Upper lobe of right lung (tissue), 1 donor: ENCODE measurements at regions not wholly inside any gene's neighbourhood (a gene's known extent, or its start where the extent isn't known, plus 50 kb on each side); places are given as distances from the start of the nearest gene placed in this dataset.

Experiments
- ATAC-seq: fragments of 200-7000 bp; cut with Tn5 transposase; one replicate; pipeline ENCODE4 v1.9.1; 2020; ENCODE audit warnings: mild to moderate bottlenecking, moderate library complexity
- DNase-seq: peaks from one replicate; pipeline ENCODE4 v3.0.0-alpha.2; 2020
- H3K27ac ChIP-seq: fragments of 200-600 bp; one replicate; pipeline ENCODE4 v1.8.0; 2022
- H3K27me3 ChIP-seq: fragments of 200-600 bp; one replicate; pipeline ENCODE4 v1.8.0; 2022; ENCODE audit warnings: mild to moderate bottlenecking
- H3K36me3 ChIP-seq: fragments of 200-600 bp; one replicate; pipeline ENCODE4 v1.8.0; 2022
- H3K4me1 ChIP-seq: fragments of 200-600 bp; one replicate; pipeline ENCODE4 v1.8.0; 2022
- H3K4me3 ChIP-seq: fragments of 200-600 bp; one replicate; pipeline ENCODE4 v1.8.0; 2022; ENCODE audit warnings: mild to moderate bottlenecking
- H3K9me3 ChIP-seq: fragments of 200-600 bp; one replicate; pipeline ENCODE4 v1.8.0; 2022
- CTCF ChIP-seq: fragments of 200-600 bp; IDR thresholded peaks from one replicate; pipeline ENCODE4 v1.8.0; 2022; ENCODE audit warnings: antibody characterized with exemption
- intact Hi-C: fragments of 100-400 bp; cut with DNase I; formaldehyde crosslinking; loops from one replicate; pipeline ENCODE4 v1.11.0; 2022
- donor health status: DM: no; HTN: yes; CAD: no; lungs with severe emphysema.

- intact Hi-C loops: no loop called here
- Histone ChIP-seq H3K9me3 (no peaks in the 10 kb centered on the region), H3K36me3 (no peaks in the 10 kb centered on the region), H3K4me1 (no peaks in the 10 kb centered on the region), H3K27ac (no peak overlapping the region), H3K4me3 (no peak overlapping the region), H3K27me3 (no peaks in the 10 kb centered on the region)
- no peak for DNase-seq
- ATAC-seq: no peak
- TF ChIP-seq CTCF: no peak
Measured at GRCh38 chr10:83921984-83922860, 217.1 kb upstream of the GHITM start.

- DNase-seq (no peak), ATAC-seq (no peak)
- intact Hi-C loops: no loop called here
- TF ChIP-seq CTCF: no peak
- Histone ChIP-seq H3K27ac (no peak overlapping the region), H3K4me3 (no peak overlapping the region), H3K27me3 (no peaks in the 10 kb centered on the region), H3K4me1 (no peaks in the 10 kb centered on the region), H3K36me3 (no peaks in the 10 kb centered on the region), H3K9me3 (no peaks in the 10 kb centered on the region)
Measured at GRCh38 chr10:83925133-83925532, 214.2 kb upstream of the GHITM start.

- DNase-seq: no peak
- Histone ChIP-seq H3K36me3 (no peaks in the 10 kb centered on the region), H3K4me1 (no peaks in the 10 kb centered on the region), H3K9me3 (no peaks in the 10 kb centered on the region), H3K27ac (no peak overlapping the region), H3K27me3 (no peaks in the 10 kb centered on the region), H3K4me3 (no peak overlapping the region)
- ATAC-seq: no peak
- no peak for TF ChIP-seq CTCF
- intact Hi-C loops: no loop called here
Measured at GRCh38 chr10:83926606-83927005, 212.7 kb upstream of the GHITM start.

GRCh38 chr10:83927166-83927565 is 212.1 kb upstream of the GHITM start:
- ATAC-seq: no peak
- Histone ChIP-seq H3K27ac (no peak overlapping the region), H3K27me3 (no peaks in the 10 kb centered on the region), H3K4me1 (no peaks in the 10 kb centered on the region), H3K9me3 (no peaks in the 10 kb centered on the region), H3K4me3 (no peak overlapping the region), H3K36me3 (no peaks in the 10 kb centered on the region)
- intact Hi-C loops: no loop called here
- no peak for DNase-seq
- no peak for TF ChIP-seq CTCF

- DNase-seq (no peak), ATAC-seq (no peak)
- Histone ChIP-seq H3K27ac (no peak overlapping the region), H3K4me1 (no peaks in the 10 kb centered on the region), H3K27me3 (no peaks in the 10 kb centered on the region), H3K9me3 (no peaks in the 10 kb centered on the region), H3K4me3 (no peak overlapping the region), H3K36me3 (no peaks in the 10 kb centered on the region)
- intact Hi-C loops: no loop called here
- no peak for TF ChIP-seq CTCF
Measured at GRCh38 chr10:83929399-83929798, 209.9 kb upstream of the GHITM start.

GRCh38 chr10:83931669-83932068 is 207.6 kb upstream of the GHITM start:
- H3K36me3 ChIP-seq: no peaks in the 10 kb centered on the region
- DNase-seq (no peak), ATAC-seq (no peak)
- H3K27ac ChIP-seq: no peak overlapping the region
- H3K27me3 ChIP-seq: no peaks in the 10 kb centered on the region
- H3K4me1 ChIP-seq: no peaks in the 10 kb centered on the region
- TF ChIP-seq CTCF: no peak
- no peaks in the 10 kb centered on the region for H3K9me3 ChIP-seq
- no peak overlapping the region for H3K4me3 ChIP-seq
- intact Hi-C loops: no loop called here
